Lower leg skin (tissue), 4 donors: ENCODE measurements at regions not wholly inside any gene's neighbourhood (a gene's known extent, or its start where the extent isn't known, plus 50 kb on each side); places are given as distances from the start of the nearest gene placed in this dataset.

Source experiments
- DNase-seq, 2 donors: peaks; one replicate each; pipeline ENCODE4 v3.0.0-alpha.2; 2019; ENCODE audit warnings: low spot score in 2 of 2
- H3K4me3 ChIP-seq: fragments of 200-600 bp; sonication (generic); 2 replicates; pipeline ENCODE4 v1.5.1; 2017; ENCODE audit warnings: mild to moderate bottlenecking, low read depth; ENCODE audit not compliant: poor library complexity, severe bottlenecking
- POLR2A ChIP-seq, 2 donors: fragments of 450-650 bp; IDR thresholded peaks; one replicate each; pipeline ENCODE4 v1.6.1; 2016 to 2017; ENCODE audit warnings: antibody characterized with exemption in 2 of 2, mild to moderate bottlenecking in 1 of 2, moderate library complexity in 1 of 2
- WGBS, 2 donors: methylation state at CpG; one replicate each; pipeline ENCODE4 v1.1.5; 2018; 5-methylcytosine and 5-hydroxymethylcytosine counted together
- intact Hi-C: fragments of 100-400 bp; cut with DNase I; formaldehyde crosslinking; loops from one replicate; pipeline ENCODE4 v1.15.0; 2023; ENCODE audit warnings: low total_unique reads
- TF ChIP-seq, protein P1 (sequence below), 3 donors: fragments of 450-650 bp; IDR thresholded peaks; one replicate each; pipeline ENCODE4 v1.5.1; 2016; ENCODE audit warnings: antibody characterized with exemption in 3 of 3, mild to moderate bottlenecking in 3 of 3, moderate library complexity in 2 of 3

- TF ChIP-seq, protein P1, sequence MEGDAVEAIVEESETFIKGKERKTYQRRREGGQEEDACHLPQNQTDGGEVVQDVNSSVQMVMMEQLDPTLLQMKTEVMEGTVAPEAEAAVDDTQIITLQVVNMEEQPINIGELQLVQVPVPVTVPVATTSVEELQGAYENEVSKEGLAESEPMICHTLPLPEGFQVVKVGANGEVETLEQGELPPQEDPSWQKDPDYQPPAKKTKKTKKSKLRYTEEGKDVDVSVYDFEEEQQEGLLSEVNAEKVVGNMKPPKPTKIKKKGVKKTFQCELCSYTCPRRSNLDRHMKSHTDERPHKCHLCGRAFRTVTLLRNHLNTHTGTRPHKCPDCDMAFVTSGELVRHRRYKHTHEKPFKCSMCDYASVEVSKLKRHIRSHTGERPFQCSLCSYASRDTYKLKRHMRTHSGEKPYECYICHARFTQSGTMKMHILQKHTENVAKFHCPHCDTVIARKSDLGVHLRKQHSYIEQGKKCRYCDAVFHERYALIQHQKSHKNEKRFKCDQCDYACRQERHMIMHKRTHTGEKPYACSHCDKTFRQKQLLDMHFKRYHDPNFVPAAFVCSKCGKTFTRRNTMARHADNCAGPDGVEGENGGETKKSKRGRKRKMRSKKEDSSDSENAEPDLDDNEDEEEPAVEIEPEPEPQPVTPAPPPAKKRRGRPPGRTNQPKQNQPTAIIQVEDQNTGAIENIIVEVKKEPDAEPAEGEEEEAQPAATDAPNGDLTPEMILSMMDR (IDR thresholded peaks at IDR 0.05): no peak
- TF ChIP-seq POLR2A (IDR thresholded peaks at IDR 0.05): no peak
- no peak for DNase-seq
- H3K4me3 ChIP-seq: no peak overlapping the region
- intact Hi-C loops: no loop called here
- WGBS, 2 donors: 92% methylated on average over 6 of the region's 6 CpGs
These were observed 107.1 kb downstream of the BMP4 start for GRCh38 chr14:53849549-53849948.

GRCh38 chr14:53848854-53849253, 107.8 kb downstream of the BMP4 start:
- intact Hi-C loops: no loop called here
- 44 to 60% methylated on average over 5 of the region's 5 CpGs for WGBS, 2 donors

GRCh38 chr14:53847881-53848280, 108.7 kb downstream of the BMP4 start:
- no peak overlapping the region for H3K4me3 ChIP-seq
- intact Hi-C loops: no loop called here
- DNase-seq: no peak
- WGBS, 2 donors: 78 to 88% methylated on average over 7 of the region's 7 CpGs
- TF ChIP-seq, protein P1 (IDR thresholded peaks at IDR 0.05): no peak
- no peak for TF ChIP-seq POLR2A (IDR thresholded peaks at IDR 0.05)

More at GRCh38 chr14:53848854-53849253, 107.8 kb downstream of the BMP4 start:
- no peak for DNase-seq
- no peak overlapping the region for H3K4me3 ChIP-seq
- no peak for TF ChIP-seq POLR2A (IDR thresholded peaks at IDR 0.05)
- TF ChIP-seq, protein P1 (IDR thresholded peaks at IDR 0.05): no peak

DNA sequence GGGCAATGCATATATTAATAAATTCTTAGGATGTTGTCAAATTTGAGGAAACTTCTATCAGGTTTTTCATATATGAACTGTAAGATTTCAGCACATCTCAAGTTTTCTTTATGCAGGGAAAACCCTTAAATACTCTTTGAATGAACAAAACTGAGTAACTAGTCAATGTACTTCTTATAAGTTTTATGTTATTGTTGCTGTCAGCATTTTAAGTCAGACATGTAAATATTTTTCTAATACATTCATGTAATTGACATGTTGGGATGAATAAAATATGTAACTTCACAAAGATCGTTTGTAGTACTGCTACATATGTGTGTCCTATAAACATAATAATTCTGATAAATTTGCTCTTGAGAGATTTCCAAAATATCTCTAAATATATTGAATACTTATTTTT, 109.6 kb downstream of the BMP4 start:
- 78 to 79% methylated on average over 1 of the region's 1 CpG for WGBS, 2 donors
- no peak for DNase-seq
- TF ChIP-seq, protein P1 (IDR thresholded peaks at IDR 0.05): no peak
- no peak for TF ChIP-seq POLR2A (IDR thresholded peaks at IDR 0.05)
- intact Hi-C loops: no loop called here
- H3K4me3 ChIP-seq: no peak overlapping the region

DNA sequence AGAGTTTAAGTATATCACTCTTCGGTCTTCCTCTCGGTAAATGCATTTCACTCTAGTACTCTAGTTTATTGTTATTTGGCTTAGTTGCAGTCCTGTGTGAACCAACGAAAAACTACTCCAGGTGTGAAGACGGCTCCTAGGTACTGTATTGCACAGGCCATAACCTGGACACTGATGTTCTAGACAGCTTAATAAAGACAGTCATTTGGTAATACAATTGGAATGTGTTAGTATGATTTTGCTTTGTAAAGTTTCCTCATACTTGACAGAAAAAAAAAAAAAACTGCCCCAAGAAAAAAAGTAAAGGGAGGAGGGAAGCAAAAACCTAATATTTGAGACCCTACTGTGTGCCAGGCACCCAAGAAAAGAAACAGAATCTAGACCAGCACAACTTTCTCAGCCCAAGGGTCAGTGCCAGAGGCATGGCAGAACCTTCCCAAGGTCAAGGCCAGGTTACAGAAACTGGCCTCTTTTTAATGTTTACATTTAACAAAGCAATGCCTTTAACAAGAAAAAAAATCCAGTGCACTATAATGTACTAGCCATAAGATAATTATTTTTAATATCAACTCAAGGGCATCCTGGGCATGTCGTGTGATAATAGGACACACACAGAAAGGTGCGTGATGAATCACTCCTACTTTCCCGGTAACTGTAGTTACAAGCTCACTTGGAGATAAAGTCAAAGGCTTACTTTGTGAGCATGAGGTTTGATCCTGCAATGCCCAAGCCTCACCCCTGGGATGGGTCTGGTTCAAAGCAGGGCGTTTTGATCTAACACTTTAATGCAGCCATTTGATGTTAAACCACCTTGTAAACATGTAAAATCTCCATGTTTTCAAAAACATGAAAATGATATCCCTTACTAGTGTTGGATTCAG, 110.6 kb downstream of the BMP4 start:
- intact Hi-C loops: no loop called here
- no peak for DNase-seq
- WGBS, 2 donors: 83 to 89% methylated on average over 8 of the region's 8 CpGs
- TF ChIP-seq, protein P1 (IDR thresholded peaks at IDR 0.05): no peak
- no peak for TF ChIP-seq POLR2A (IDR thresholded peaks at IDR 0.05)
- no peak overlapping the region for H3K4me3 ChIP-seq
